HEK293 (cell line): ENCODE measurements at regions not wholly inside any gene's neighbourhood (a gene's known extent, or its start where the extent isn't known, plus 50 kb on each side); places are given as distances from the start of the nearest gene placed in this dataset.

Experiments
- CTCF ChIA-PET: fragments of 350-600 bp; formaldehyde crosslinking; extraction: SDS; loops from one replicate; lab custom pipeline; 2021; ENCODE audit warnings: antibody characterized with exemption; lab: Yijun Ruan, JAX
- POLR2A ChIA-PET: fragments of 300-600 bp; formaldehyde crosslinking; extraction: SDS; loops from one replicate; lab custom pipeline; 2020; ENCODE audit warnings: antibody characterized with exemption, inconsistent platforms; lab: Yijun Ruan, JAX
- H3K27ac ChIP-seq: fragments of 200-500 bp; sonication (Bioruptor generic); 2 replicates; pipeline ENCODE4 v1.5.1; 2014; ENCODE audit warnings: low read depth, low read length, control low read depth, inconsistent platforms; ENCODE audit errors: extremely low read depth
- H3K36me3 ChIP-seq, 2 experiments: fragments of 200-500 bp in 1 of 2; sonication (Bioruptor generic) in 1 of 2; 1 replicate in 1 of 2; 2 replicates in 1 of 2; pipeline ENCODE4 v1.5.1; 2014 to 2017; ENCODE audit warnings: inconsistent platforms in 2 of 2, low read length in 2 of 2; ENCODE audit not compliant: control insufficient read depth in 2 of 2, insufficient read depth in 1 of 2
- H3K4me1 ChIP-seq: fragments of 200-500 bp; sonication (Bioruptor generic); 2 replicates; pipeline ENCODE4 v1.5.1; 2014; ENCODE audit warnings: mild to moderate bottlenecking, low read length, inconsistent platforms; ENCODE audit not compliant: control insufficient read depth, insufficient read depth
- H3K4me3 ChIP-seq: 2 replicates; pipeline ENCODE4 v1.5.1; 2011; ENCODE audit warnings: low read depth, mild to moderate bottlenecking, control low read depth, low read length, moderate library complexity
- H3K9me3 ChIP-seq: fragments of 200-500 bp; sonication (Bioruptor generic); 2 replicates; pipeline ENCODE4 v1.5.1; 2014; ENCODE audit warnings: low read depth, low read length, inconsistent platforms; ENCODE audit not compliant: control insufficient read depth, insufficient read depth
- FEZF1 ChIP-seq: fragments of 450-650 bp; formaldehyde crosslinking; IDR thresholded peaks from 2 replicates; pipeline ENCODE4 v1.5.1; 2016; ENCODE audit warnings: missing biosample characterization, missing genetic modification characterization
- GLIS1 ChIP-seq: fragments of 450-650 bp; formaldehyde crosslinking; IDR thresholded peaks from 2 replicates; pipeline ENCODE4 v1.5.1; 2016; ENCODE audit warnings: missing biosample characterization, missing genetic modification characterization
- HOXD13 ChIP-seq: sonication (generic); formaldehyde crosslinking; IDR thresholded peaks from 2 replicates; pipeline ENCODE4 v1.8.0; 2022; ENCODE audit warnings: missing genetic modification reagents, borderline replicate concordance
- SALL2 ChIP-seq: fragments of 450-650 bp; formaldehyde crosslinking; IDR thresholded peaks from 2 replicates; pipeline ENCODE4 v1.5.0; 2017; ENCODE audit warnings: missing biosample characterization, mild to moderate bottlenecking, missing genetic modification characterization, borderline replicate concordance
- TRIM28 ChIP-seq: IDR thresholded peaks from 2 replicates; pipeline ENCODE4 v1.6.1; 2011; ENCODE audit warnings: low read length, control low read depth, borderline replicate concordance
- YY2 ChIP-seq: fragments of 450-650 bp; formaldehyde crosslinking; IDR thresholded peaks from 2 replicates; pipeline ENCODE4 v1.5.1; 2016; ENCODE audit warnings: missing biosample characterization, missing genetic modification characterization
- ZBTB26 ChIP-seq: fragments of 450-650 bp; formaldehyde crosslinking; optimal IDR thresholded peaks from 2 replicates; pipeline ENCODE3; 2016; ENCODE audit warnings: missing biosample characterization, mild to moderate bottlenecking, missing genetic modification characterization
- ZEB2 ChIP-seq: fragments of 450-650 bp; formaldehyde crosslinking; IDR thresholded peaks from 2 replicates; pipeline ENCODE4 v1.5.1; 2016; ENCODE audit warnings: missing biosample characterization, missing genetic modification characterization
- ZFP41 ChIP-seq: fragments of 450-650 bp; formaldehyde crosslinking; IDR thresholded peaks from 2 replicates; pipeline ENCODE4 v1.5.1; 2016; ENCODE audit warnings: missing biosample characterization, missing genetic modification characterization, borderline replicate concordance
- ZNF174 ChIP-seq: fragments of 450-650 bp; formaldehyde crosslinking; IDR thresholded peaks from 2 replicates; pipeline ENCODE4 v1.5.0; 2017; ENCODE audit warnings: missing biosample characterization, mild to moderate bottlenecking, missing genetic modification characterization
- ZNF175 ChIP-seq: fragments of 450-650 bp; formaldehyde crosslinking; IDR thresholded peaks from 2 replicates; pipeline ENCODE4 v1.5.1; 2016; ENCODE audit warnings: missing biosample characterization, missing genetic modification characterization
- ZNF221 ChIP-seq: fragments of 450-650 bp; formaldehyde crosslinking; IDR thresholded peaks from 2 replicates; pipeline ENCODE4 v1.5.1; 2017; ENCODE audit warnings: missing biosample characterization, missing genetic modification characterization, borderline replicate concordance
- ZNF350 ChIP-seq: fragments of 450-650 bp; formaldehyde crosslinking; IDR thresholded peaks from 2 replicates; pipeline ENCODE4 v1.5.0; 2017; ENCODE audit warnings: missing biosample characterization, mild to moderate bottlenecking, missing genetic modification characterization
- ZNF391 ChIP-seq: fragments of 450-650 bp; formaldehyde crosslinking; IDR thresholded peaks from 2 replicates; pipeline ENCODE4 v1.5.1; 2016; ENCODE audit warnings: low read depth, missing biosample characterization, missing genetic modification characterization, borderline replicate concordance
- ZNF404 ChIP-seq: fragments of 450-650 bp; formaldehyde crosslinking; IDR thresholded peaks from 2 replicates; pipeline ENCODE4 v1.5.1; 2017; ENCODE audit warnings: missing biosample characterization, missing genetic modification characterization
- ZNF433 ChIP-seq: fragments of 450-650 bp; formaldehyde crosslinking; IDR thresholded peaks from 2 replicates; pipeline ENCODE4 v1.5.1; 2016; ENCODE audit warnings: missing biosample characterization, missing genetic modification characterization, low read depth
- ZNF513 ChIP-seq: fragments of 450-650 bp; IDR thresholded peaks from 2 replicates; pipeline ENCODE4 v1.5.1; 2018; ENCODE audit warnings: missing biosample characterization, missing genetic modification characterization
- ZNF600 ChIP-seq: fragments of 450-650 bp; formaldehyde crosslinking; IDR thresholded peaks from 2 replicates; pipeline ENCODE4 v1.5.1; 2016; ENCODE audit warnings: missing biosample characterization, missing genetic modification characterization
- ZNF654 ChIP-seq: fragments of 450-650 bp; formaldehyde crosslinking; IDR thresholded peaks from 2 replicates; pipeline ENCODE4 v1.5.1; 2016; ENCODE audit warnings: low read depth, missing biosample characterization, missing genetic modification characterization
- ZNF658 ChIP-seq: fragments of 450-650 bp; formaldehyde crosslinking; IDR thresholded peaks from 2 replicates; pipeline ENCODE4; 2016; ENCODE audit warnings: missing biosample characterization, missing genetic modification characterization
- ZNF660 ChIP-seq: fragments of 450-650 bp; IDR thresholded peaks from 2 replicates; pipeline ENCODE4 v1.5.1; 2018; ENCODE audit warnings: missing biosample characterization, mild to moderate bottlenecking, missing genetic modification characterization
- ZNF664 ChIP-seq: fragments of 450-650 bp; formaldehyde crosslinking; IDR thresholded peaks from 2 replicates; pipeline ENCODE4 v1.5.1; 2016; ENCODE audit warnings: missing biosample characterization, missing genetic modification characterization
- ZNF777 ChIP-seq: fragments of 450-650 bp; formaldehyde crosslinking; IDR thresholded peaks from 2 replicates; pipeline ENCODE4 v1.5.1; 2017; ENCODE audit warnings: missing biosample characterization, missing genetic modification characterization, borderline replicate concordance
- ZNF785 ChIP-seq: fragments of 450-650 bp; formaldehyde crosslinking; IDR thresholded peaks from 2 replicates; pipeline ENCODE4 v1.5.1; 2016; ENCODE audit warnings: missing biosample characterization, missing genetic modification characterization
- TF ChIP-seq, protein P1 (sequence below): fragments of 450-650 bp; formaldehyde crosslinking; IDR thresholded peaks from 2 replicates; pipeline ENCODE4 v1.5.1; 2016; ENCODE audit warnings: missing biosample characterization, missing genetic modification characterization
- TF ChIP-seq, protein P2 (sequence below): fragments of 450-650 bp; formaldehyde crosslinking; IDR thresholded peaks from 2 replicates; pipeline ENCODE4 v1.5.1; 2016; ENCODE audit warnings: missing biosample characterization, missing genetic modification characterization
- TF ChIP-seq, protein P3 (sequence below): fragments of 450-650 bp; formaldehyde crosslinking; IDR thresholded peaks from 2 replicates; pipeline ENCODE4 v1.5.1; 2017; ENCODE audit warnings: missing biosample characterization, missing genetic modification characterization

- H3K4me3 ChIP-seq = no peak overlapping the region
Observed at GRCh38 chr10:128178302-128178958, 52.2 kb upstream of the MKI67 start.

GRCh38 chr10:128180843-128181242 lies 54.6 kb upstream of the MKI67 start:
- H3K36me3 ChIP-seq = no peaks in the 10 kb centered on the region
- H3K27ac ChIP-seq = no peak overlapping the region
- no peaks in the 10 kb centered on the region for H3K4me1 ChIP-seq
- H3K9me3 ChIP-seq = no peaks in the 10 kb centered on the region; the same call in 1 of the 2 replicates
- no peak overlapping the region for H3K4me3 ChIP-seq
- POLR2A ChIA-PET = no interaction called here
- CTCF ChIA-PET = interaction anchor here (0.6 to 2.8 kb wide), 3 partner anchors 31 to 112 kb away, joined by 3 to 15 read pairs (median 5); no protein-coding TSS in a partner anchor
- TF ChIP-seq ZNF785 (tag by site-specific recombination) (no peak), ZNF175 (no peak), ZFP41 (tag by site-specific recombination) (no peak), ZNF391 (tag by site-specific recombination) (no peak), ZNF221 (tag by site-specific recombination) (no peak), ZNF433 (tag by site-specific recombination) (no peak), ZNF600 (tag by site-specific recombination) (no peak), ZNF174 (tag by site-specific recombination) (no peak), ZNF350 (no peak), ZBTB26 (no peak), ZNF664 (tag by site-specific recombination) (no peak), ZNF513 (tag by site-specific recombination) (no peak)
- TF ChIP-seq, protein P1, sequence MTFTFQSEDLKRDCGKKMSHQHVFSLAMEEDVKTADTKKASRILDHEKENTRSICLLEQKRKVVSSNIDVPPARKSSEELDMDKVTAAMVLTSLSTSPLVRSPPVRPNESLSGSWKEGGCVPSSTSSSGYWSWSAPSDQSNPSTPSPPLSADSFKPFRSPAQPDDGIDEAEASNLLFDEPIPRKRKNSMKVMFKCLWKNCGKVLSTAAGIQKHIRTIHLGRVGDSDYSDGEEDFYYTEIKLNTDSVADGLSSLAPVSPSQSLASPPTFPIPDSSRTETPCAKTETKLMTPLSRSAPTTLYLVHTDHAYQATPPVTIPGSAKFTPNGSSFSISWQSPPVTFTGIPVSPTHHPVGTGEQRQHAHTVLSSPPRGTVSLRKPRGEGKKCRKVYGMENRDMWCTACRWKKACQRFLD (tag by site-specific recombination) = no peak
- TF ChIP-seq, protein P2, sequence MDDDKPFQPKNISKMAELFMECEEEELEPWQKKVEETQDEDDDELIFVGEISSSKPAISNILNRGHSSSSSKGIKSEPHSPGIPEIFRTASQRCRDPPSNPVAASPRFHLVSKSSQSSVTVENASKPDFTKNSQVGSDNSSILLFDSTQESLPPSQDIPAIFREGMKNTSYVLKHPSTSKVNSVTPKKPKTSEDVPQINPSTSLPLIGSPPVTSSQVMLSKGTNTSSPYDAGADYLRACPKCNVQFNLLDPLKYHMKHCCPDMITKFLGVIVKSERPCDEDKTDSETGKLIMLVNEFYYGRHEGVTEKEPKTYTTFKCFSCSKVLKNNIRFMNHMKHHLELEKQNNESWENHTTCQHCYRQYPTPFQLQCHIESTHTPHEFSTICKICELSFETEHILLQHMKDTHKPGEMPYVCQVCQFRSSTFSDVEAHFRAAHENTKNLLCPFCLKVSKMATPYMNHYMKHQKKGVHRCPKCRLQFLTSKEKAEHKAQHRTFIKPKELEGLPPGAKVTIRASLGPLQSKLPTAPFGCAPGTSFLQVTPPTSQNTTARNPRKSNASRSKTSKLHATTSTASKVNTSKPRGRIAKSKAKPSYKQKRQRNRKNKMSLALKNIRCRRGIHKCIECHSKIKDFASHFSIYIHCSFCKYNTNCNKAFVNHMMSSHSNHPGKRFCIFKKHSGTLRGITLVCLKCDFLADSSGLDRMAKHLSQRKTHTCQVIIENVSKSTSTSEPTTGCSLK = no peak

More at GRCh38 chr10:128178302-128178958, 52.2 kb upstream of the MKI67 start:
- ChIA-PET CTCF (interaction anchor here (0.6 to 2.5 kb wide), 19 partner anchors 8 to 626 kb away, joined by 3 to 15 read pairs (median 4); no protein-coding TSS in a partner anchor), POLR2A (interaction anchor here (0.6 kb wide), 1 partner anchor 518 kb away, joined by 5 read pairs; no protein-coding TSS in a partner anchor)
- Histone ChIP-seq H3K27ac (no peak overlapping the region), H3K4me1 (no peaks in the 10 kb centered on the region)
- TF ChIP-seq, protein P1 (tag by site-specific recombination) = no peak
- no peak for TF ChIP-seq ZEB2 (tag by site-specific recombination)
- no peak for TF ChIP-seq FEZF1
- TF ChIP-seq ZNF654 (tag by site-specific recombination) = 0 out of 2 replicates have a peak, but pooled peaks have one; percentile 5
- no peak for TF ChIP-seq ZNF404 (tag by site-specific recombination)
- TF ChIP-seq ZNF660 (tag by site-specific recombination) = no peak
- TF ChIP-seq YY2 (tag by site-specific recombination) = no peak
- no peak for TF ChIP-seq HOXD13 (CRISPR knock-in tag)
- no peak for TF ChIP-seq ZNF174 (tag by site-specific recombination)
- TF ChIP-seq SALL2 (tag by site-specific recombination) = no peak
- no peak for TF ChIP-seq ZNF777 (tag by site-specific recombination)
- peak; percentile 57; the same call in 1 of the 2 replicates for TF ChIP-seq TRIM28
- TF ChIP-seq, protein P3, sequence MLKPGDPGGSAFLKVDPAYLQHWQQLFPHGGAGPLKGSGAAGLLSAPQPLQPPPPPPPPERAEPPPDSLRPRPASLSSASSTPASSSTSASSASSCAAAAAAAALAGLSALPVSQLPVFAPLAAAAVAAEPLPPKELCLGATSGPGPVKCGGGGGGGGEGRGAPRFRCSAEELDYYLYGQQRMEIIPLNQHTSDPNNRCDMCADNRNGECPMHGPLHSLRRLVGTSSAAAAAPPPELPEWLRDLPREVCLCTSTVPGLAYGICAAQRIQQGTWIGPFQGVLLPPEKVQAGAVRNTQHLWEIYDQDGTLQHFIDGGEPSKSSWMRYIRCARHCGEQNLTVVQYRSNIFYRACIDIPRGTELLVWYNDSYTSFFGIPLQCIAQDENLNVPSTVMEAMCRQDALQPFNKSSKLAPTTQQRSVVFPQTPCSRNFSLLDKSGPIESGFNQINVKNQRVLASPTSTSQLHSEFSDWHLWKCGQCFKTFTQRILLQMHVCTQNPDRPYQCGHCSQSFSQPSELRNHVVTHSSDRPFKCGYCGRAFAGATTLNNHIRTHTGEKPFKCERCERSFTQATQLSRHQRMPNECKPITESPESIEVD (tag by site-specific recombination) = no peak
- no peak for TF ChIP-seq GLIS1
- no peak for TF ChIP-seq ZNF658 (tag by site-specific recombination)
- TF ChIP-seq, all 188 proteins: peak for 2
- H3K36me3 ChIP-seq = no peaks in the 10 kb centered on the region
- H3K9me3 ChIP-seq = no peaks in the 10 kb centered on the region; the same call in 1 of the 2 replicates
